ENCODE measurements at regions not wholly inside any gene's neighbourhood (a gene's known extent, or its start where the extent isn't known, plus 50 kb on each side); places are given as distances from the start of the nearest gene placed in this dataset.

- Histone ChIP-seq H3K9me3 (ENCODE audit: severe bottlenecking) (no peaks in the 10 kb centered on the region), H3K4me3 (ENCODE audit: low read depth, low read length) (no peak overlapping the region), H3K27me3 (ENCODE audit: insufficient read depth, low read depth, severe bottlenecking) (peaks cover 8% of the 10 kb centered on the region), H3K27ac (no peak overlapping the region), H3K36me3 (no peaks in the 10 kb centered on the region)
- no peak for TF ChIP-seq CTCF (IDR thresholded peaks at IDR 0.05; ENCODE audit: low read depth, low read length)
- DNase-seq: no peak
Measured at GRCh38 chrX:80174925-80175574, 160.5 kb downstream of the TBX22 start.

- Histone ChIP-seq H3K9me3 (ENCODE audit: severe bottlenecking) (no peaks in the 10 kb centered on the region), H3K36me3 (no peaks in the 10 kb centered on the region), H3K4me3 (ENCODE audit: low read depth, low read length) (no peak overlapping the region), H3K27ac (no peak overlapping the region), H3K27me3 (ENCODE audit: insufficient read depth, low read depth, severe bottlenecking) (no peaks in the 10 kb centered on the region)
- no peak for DNase-seq
- TF ChIP-seq CTCF (IDR thresholded peaks at IDR 0.05; ENCODE audit: low read depth, low read length): peak; percentile 52
Measured at GRCh38 chrX:80181079-80181478, 166.5 kb downstream of the TBX22 start.

GRCh38 chrX:80184854-80185253 is 170.3 kb downstream of the TBX22 start:
- no peak for DNase-seq
- Histone ChIP-seq H3K4me3 (ENCODE audit: low read depth, low read length) (no peak overlapping the region), H3K36me3 (no peaks in the 10 kb centered on the region), H3K27ac (no peak overlapping the region), H3K27me3 (ENCODE audit: insufficient read depth, low read depth, severe bottlenecking) (no peaks in the 10 kb centered on the region), H3K9me3 (ENCODE audit: severe bottlenecking) (no peaks in the 10 kb centered on the region)
- TF ChIP-seq CTCF (IDR thresholded peaks at IDR 0.05; ENCODE audit: low read depth, low read length): no peak

GRCh38 chrX:80206647-80207046 is 192.1 kb downstream of the TBX22 start:
- DNase-seq: no peak
- Histone ChIP-seq H3K36me3 (no peaks in the 10 kb centered on the region), H3K4me3 (ENCODE audit: low read depth, low read length) (no peak overlapping the region), H3K9me3 (ENCODE audit: severe bottlenecking) (no peaks in the 10 kb centered on the region), H3K27ac (no peak overlapping the region), H3K27me3 (ENCODE audit: insufficient read depth, low read depth, severe bottlenecking) (peaks cover 31% of the 10 kb centered on the region)
- no peak for TF ChIP-seq CTCF (IDR thresholded peaks at IDR 0.05; ENCODE audit: low read depth, low read length)

- H3K36me3 ChIP-seq: no peaks in the 10 kb centered on the region
- no peak overlapping the region for H3K4me3 ChIP-seq (ENCODE audit: low read depth, low read length)
- DNase-seq: no peak
- peaks cover 32% of the 10 kb centered on the region for H3K27me3 ChIP-seq (ENCODE audit: insufficient read depth, low read depth, severe bottlenecking)
- no peak for TF ChIP-seq CTCF (IDR thresholded peaks at IDR 0.05; ENCODE audit: low read depth, low read length)
- no peaks in the 10 kb centered on the region for H3K9me3 ChIP-seq (ENCODE audit: severe bottlenecking)
- H3K27ac ChIP-seq: no peak overlapping the region
Measured at GRCh38 chrX:80207327-80207726, 192.8 kb downstream of the TBX22 start.

GRCh38 chrX:80216086-80216485 is 201.5 kb downstream of the TBX22 start:
- H3K27me3 ChIP-seq (ENCODE audit: insufficient read depth, low read depth, severe bottlenecking): peaks cover 9% of the 10 kb centered on the region
- no peaks in the 10 kb centered on the region for H3K36me3 ChIP-seq
- no peaks in the 10 kb centered on the region for H3K9me3 ChIP-seq (ENCODE audit: severe bottlenecking)
- no peak for DNase-seq
- no peak overlapping the region for H3K27ac ChIP-seq
- H3K4me3 ChIP-seq (ENCODE audit: low read depth, low read length): no peak overlapping the region
- TF ChIP-seq CTCF (IDR thresholded peaks at IDR 0.05; ENCODE audit: low read depth, low read length): no peak
